GM19238 (cell line): ENCODE measurements at regions not wholly inside any gene's neighbourhood (a gene's known extent, or its start where the extent isn't known, plus 50 kb on each side); places are given as distances from the start of the nearest gene placed in this dataset.
"Not testable (repeated sequence)": the region's sequence is repeated elsewhere in the genome, so short reads cannot be mapped to it uniquely, and the experiment has no call there.

Experiments
- DNase-seq: peaks from one replicate; pipeline ENCODE4 v3.0.0; 2011; ENCODE audit warnings: low spot score; ENCODE audit not compliant: insufficient read length

DNA sequence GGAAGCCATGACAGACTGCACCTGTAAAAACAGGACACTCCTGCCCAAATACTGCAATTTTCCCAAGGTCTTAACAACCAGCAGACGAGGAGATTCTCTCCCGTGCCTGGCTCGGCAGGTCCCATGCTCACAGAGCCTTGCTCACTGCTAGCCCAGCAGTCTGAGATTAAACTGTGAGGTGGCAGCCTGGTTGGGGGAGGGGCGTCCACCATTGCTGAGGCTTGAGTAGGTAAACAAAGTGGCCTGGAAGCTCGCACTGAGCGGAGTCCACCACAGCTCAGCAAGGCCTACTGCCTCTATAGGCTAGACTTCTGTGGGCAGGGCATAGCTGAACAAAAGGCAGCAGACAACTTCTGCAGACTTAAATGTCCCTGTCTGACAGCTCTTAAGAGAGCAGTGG lies 80.3 kb downstream of the ANXA5 start:
- DNase-seq: not testable (repeated sequence)

DNA sequence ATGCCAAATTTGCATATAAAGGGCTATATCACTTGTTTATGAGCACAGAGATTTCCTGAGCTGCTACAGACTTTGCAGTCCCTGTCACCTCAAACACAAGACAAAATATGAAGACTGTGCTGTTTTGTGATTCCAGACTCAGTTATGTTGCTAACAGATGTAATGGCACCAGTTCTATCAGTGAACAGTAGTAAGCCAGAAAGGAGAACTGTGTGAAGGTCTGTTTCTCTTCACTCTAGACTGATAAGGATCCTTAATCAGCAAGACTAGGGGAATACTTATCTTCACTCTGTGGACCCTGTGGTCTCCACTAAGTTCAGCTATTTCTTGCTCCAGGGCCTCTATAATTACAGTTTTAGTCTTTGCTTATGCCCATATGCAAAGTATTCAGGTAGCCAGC lies 82.7 kb downstream of the ANXA5 start:
- DNase-seq: no peak

DNA sequence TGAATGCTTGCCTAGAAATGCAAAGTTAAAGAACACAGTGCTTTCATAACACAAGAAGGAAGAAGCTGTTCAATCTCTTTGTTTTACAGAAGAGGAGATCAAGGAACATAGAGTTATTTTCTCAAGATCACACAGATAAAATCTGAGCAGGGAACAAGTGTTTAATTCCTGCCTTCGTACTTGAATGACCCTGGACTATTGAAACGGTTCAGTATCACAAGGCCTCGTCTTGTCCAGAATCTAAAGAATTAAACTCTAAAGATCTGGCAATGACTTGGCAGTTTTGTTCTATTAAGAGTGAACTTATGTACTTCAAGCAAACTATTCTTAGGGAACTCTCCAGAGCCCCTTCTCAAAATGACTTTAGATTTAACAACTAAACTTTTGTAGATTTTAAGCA lies 97.7 kb downstream of the ANXA5 start:
- DNase-seq: no peak

DNA sequence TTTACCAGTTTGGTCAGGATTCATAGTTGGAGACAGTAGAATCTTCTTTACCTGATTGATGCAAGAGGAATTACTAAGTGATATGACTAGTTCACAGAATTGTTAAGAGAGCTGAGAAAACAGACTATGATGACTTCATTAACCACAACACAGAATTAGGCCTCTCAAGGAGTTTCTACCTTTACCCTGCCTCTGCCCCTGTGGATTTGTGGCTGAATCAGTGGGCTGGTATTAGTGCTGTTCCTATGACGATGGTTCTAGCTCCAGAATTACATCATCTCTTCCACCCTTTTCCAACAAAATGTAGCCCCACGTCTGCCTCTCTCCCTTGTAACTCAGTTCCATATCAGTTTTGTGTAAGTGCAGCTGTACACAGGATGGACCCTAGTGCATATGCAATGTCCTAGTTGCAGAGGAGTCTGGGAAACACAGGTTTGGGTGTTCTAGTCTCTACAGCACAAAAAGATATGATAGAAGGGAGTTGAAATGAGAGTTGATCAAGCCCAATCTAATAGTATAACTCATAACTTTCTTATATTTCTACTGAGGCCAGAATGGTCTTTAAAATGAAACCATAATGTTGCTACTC lies 99.3 kb downstream of the ANXA5 start:
- DNase-seq: no peak

DNA sequence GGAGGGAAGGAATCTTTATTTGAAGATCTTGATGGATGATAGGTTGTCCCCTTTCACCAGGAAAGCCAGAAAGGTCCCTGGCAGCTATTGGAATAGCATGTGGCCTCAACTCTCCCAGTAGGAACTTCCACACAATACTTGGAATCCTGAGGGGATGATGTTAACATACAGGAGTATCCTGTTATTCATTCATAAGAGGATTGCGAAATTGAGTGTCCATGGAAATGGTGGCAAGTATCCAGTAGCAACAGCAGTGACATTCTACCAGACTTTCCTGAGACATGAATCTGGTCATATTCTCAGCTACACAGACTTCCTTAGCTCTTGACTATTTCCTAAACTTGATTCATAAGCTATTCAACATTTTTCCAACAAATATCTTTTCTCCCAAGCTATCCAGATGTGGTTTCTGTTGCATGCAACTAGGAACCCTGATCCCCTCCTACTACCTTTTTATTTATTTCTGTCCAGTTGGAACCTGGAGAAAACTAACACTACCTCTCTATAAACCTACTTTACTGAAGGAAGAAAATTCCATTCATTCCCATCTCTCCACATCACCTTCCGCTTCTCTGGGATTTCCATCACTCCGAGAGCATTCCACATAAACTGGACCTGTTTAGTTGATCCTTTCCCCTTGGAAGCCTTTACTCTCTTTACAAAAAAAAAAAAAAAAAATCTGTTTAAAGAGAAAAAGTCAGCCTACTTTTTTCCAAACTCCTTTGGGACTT lies 101.8 kb downstream of the ANXA5 start:
- no peak for DNase-seq

DNA sequence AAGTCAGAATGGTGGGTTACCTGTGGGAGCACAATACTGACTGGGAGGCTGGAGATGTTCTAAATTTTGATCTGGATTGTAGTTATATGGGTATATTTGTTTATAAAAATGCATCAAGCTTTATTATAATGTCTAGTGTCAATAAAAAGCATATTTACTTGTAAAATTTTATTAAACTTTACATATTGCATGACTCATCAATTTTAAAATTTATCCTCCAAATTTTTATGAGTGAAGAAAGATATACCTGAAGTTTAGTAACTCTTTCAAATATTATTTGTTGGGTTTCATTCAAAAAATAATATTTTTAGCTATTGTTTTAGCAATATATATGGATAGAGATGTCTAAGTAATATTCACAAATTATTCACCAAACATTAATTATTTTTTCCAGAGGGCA lies 103.0 kb downstream of the ANXA5 start:
- DNase-seq: no peak

DNA sequence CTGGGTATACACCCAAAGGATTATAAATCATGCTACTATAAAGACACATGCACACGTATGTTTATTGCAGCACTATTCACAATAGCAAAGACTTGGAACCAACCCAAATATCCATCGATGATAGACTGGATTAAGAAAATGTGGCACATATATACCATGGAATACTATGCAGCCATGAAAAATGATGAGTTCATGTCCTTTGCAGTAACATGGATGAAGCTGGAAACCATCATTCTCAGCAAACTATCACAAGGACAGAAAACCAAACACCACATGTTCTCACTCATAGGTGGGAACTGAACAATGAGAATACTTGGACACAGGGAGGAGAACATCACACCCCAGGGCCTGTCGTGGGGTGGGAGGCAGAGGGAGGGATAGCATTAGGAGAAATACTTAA lies 104.5 kb downstream of the ANXA5 start:
- not testable (repeated sequence) for DNase-seq

DNA sequence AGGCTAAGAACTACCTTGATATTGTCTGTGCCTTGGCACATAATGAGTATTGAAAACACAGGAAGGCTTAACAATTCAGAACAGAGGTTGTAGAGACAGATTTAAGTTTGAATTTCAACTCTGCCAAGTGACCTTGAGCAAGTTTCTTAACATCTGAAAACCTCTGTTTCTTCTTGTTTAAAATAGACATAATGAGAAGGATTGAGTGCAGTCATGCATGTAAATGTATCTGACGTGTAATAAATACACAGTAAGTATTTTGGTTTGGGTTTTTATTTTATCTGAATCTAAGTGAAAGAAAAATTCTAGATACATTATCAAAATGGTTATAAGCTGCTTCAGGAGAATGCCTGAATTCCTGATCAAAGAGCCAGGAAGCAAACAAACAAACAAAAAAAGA lies 111.9 kb downstream of the ANXA5 start:
- DNase-seq: no peak

DNA sequence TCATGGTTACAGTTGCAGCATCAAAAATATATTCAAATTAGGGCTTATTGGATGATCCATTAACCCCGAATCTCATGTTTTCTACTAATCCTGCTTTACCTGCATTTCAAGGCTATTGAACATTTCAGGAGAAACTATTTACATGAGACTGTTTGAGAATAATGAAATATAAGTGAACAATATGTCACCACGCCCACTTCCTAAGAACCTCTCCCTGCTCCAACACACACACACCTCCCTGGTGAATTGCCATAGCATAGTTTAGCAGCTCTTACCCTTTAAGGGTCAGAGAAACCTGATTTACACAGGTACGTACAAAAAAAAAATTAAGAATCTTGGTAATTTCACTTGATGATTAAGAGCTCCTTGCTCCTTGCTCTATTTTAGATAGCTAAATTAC lies 113.4 kb downstream of the ANXA5 start:
- DNase-seq: no peak

DNA sequence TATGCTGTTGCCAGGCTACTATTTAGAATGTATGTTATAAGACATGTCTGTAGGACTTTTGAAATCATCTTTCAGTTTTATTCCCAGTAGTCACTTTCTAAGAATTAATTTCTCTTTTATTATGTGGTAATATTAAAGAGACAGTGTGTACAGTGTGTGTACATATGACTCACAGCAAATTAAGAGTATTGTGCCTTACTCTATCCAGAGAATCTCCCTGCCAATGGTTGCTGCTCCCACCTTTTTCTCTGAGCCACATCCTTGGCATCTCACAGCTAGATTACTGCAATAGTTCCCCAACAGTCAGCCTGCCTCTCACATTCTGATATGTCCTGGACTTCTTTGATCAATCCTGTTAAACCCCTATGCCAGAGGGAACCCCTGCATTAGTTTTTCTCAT lies 114.5 kb downstream of the ANXA5 start:
- DNase-seq: no peak

DNA sequence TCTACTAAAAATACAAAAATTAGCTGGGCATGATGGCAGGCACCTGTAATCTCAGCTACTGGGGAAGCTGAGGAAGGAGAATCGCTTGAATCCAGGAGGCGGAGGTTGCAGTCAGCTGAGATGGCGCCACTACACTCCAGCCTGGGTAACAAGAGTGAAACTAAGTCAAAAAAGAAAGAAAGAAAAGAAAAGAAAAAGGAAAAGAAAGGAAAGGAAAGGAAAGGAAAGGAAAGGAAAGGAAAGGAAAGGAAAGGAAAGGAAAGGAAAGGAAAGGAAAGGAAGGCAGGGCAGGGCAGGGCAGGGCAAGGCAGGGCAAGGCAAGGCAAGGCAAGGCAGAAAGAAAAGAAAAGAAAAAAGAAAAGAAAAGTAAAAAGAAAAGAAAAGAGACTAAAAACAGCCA lies 121.4 kb downstream of the ANXA5 start:
- not testable (repeated sequence) for DNase-seq

DNA sequence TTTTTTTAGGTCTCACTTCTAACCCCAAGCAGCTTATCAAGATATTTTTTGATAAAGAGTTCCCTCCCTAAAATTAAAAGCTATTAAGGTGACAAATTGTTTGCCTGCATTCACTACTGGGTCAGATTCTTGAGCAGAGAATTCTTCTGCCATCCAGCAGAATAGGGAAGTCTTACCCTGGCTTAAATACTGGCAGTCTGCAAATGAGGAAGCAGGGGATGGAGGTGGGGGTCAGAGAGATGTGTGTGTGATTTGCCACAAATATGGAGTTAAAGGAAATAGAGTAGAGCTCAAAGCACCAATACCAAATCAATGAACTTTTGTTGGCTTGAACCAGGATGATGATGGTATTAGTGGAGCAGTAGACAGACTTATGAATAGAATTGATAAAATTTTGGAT lies 122.2 kb downstream of the ANXA5 start:
- DNase-seq: no peak

DNA sequence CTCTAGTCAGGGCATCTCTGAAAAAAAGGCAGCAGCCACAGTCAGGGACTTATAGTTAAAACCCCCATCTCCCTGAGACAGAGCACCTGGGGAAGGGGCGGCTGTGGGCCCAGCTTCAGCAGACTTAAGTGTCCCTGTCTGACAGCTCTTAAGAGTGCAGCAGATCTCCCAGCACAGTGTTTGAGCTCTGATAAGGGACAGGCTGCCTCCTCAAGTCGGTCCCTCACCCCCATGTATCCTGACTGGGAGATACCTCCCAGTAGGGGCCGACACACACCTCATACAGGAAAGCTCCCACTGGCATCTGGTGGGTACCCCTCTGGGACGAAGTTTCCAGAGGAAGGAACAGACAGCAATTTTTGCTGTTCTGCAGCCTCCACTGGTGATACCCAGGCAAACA lies 129.0 kb downstream of the ANXA5 start:
- DNase-seq: no peak

DNA sequence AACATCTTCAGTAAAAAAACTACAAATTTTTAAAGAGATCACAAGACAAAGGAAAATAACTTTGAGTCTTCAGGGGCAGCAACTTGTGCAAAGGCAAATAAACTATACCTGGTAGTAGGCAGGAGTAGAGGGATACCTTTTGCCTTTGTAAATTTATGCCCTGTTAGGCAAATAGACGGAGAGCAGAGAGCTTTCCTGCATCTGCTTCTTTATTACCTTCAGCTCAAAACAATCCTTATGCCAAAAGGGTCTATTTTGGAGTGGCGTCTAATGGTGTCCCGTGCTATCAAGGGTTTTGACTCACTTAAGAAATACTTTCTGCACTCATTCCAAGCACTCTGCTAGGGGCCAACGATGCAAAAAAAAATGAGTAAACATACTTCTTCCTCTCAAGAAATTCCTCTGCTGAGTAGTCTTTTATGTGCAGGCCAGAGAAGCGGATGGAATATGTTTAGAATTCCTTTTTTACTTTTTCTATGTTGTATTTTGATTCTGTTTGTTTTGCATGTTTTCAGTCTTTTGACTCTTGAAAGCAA lies 131.9 kb downstream of the ANXA5 start:
- DNase-seq: no peak

DNA sequence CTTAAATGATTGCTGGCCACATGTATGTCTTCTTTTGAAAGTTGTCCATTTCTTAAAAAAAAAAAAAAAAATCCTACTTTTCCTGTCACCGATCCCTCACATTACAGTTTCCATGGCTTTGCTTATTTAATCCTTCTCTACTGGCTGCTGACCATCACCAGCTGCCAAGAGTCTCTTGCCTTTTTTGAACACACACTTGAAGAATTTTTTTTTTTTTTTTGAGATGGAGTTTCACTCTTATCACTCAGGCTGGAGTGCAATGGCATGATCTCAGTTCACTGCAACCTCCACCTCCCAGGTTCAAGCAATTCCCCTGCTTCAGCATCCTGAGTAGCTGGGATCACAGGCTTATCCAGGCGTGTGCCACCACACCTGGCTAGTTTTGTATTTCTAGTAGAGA lies 134.0 kb downstream of the ANXA5 start:
- DNase-seq: no peak

DNA sequence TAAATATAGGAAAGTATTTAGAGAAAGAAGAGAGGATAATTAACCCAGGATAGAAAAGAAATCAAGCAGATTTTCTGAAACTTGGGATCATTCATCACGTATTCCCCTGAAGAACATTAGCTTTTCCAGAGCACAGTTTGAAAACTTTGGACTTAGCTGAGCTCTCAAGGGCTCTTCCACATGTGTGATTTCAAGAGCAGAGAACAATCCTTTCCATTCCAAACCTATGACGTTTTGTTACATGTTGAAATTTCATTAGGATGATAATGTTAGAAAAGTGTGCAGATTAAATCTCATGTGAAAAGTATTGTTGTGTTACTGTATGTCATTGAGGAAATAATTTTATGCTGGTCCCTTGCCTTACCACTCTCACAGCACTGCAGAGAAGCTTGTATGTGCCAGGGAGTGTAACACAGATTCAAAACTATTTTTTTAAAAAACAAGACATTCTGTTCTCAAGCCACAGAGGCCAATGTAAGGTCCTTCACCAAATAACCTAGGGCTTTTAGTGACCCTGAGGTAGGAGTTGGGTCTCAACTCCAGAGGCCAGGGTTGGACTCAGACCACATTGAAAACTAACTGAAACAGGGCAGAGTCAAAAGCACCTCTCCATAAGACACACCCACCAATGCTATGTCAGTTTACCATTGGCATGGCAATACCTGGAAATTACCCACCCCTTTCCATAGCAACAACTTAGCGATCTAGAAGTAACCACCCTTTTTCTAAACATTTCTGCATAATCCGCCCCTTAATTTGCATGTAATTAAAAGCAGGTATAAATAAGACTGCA lies 141.3 kb downstream of the ANXA5 start:
- DNase-seq: no peak

DNA sequence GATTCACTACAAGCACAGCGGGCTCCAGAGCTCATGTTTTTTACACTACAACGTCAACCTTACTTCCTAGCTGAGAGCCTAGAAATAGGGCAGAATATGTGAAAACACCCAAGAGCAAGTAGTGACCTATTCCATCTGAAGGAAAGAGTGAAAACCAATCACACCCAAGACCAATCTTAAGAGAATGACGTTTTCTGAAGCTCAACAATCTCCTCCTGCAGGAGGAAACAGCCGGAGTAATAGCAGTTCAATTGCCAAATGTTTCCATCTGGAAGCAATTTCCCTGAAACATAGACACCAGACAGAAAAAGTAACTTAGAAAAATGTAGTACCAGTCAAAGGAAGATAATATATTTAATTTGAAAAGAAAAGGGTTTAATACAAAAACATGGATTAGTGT lies 142.4 kb downstream of the ANXA5 start:
- no peak for DNase-seq

DNA sequence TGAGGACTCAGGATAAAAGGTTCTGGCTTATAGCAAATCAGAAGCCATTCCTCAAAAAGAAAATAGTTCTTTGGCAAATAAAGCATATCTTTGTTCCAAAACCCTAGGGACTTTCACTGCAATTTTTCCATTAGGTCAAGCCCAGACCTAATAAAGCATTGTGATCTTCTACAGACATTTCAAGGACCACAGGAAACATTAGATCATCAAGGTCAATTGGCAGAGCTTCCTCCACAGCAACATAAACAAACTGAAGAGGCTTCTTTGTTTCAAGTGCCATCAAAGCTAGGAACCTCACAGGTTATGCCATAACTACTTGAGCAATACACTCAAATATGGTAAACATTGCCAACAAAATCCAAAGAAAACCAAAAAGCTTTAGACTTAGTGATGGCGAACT lies 144.9 kb downstream of the ANXA5 start:
- no peak for DNase-seq

DNA sequence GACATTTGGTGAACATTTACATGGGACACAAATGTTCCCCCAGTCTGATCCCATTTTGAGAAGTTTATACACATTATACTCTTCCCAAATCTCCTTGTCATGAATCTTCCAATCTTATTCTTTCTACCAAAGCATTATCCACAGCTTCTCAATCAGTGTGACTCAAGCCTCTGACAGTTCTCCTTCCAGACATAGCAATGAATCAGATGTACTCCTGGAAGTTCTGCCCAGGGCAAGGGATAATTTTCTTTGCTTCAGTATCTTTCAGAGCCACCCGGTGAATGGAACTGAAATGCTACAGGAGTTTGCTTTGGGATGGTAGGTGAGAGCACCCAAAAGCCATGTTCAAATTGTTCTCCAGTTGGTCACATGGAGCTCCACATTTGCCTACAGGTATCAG lies 145.5 kb downstream of the ANXA5 start:
- DNase-seq: no peak

DNA sequence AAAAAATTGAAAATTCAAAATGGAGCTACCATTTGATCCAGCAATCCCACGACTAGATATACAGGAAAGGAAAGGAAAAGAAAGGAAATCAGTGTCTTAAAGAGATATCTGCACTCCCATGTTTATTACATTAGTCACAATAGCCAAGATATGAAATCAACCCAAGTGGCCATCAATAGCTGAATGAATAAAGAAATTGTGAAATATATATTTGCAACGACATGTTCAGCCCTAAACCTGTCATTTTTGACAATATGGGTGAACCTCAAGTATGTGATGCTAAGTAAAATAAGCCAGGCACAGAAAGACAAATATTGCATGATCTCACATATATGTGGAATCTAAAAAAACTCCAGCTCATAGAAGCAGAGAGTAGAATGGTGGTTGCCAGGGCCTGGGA lies 155.1 kb downstream of the ANXA5 start:
- DNase-seq: no peak

DNA sequence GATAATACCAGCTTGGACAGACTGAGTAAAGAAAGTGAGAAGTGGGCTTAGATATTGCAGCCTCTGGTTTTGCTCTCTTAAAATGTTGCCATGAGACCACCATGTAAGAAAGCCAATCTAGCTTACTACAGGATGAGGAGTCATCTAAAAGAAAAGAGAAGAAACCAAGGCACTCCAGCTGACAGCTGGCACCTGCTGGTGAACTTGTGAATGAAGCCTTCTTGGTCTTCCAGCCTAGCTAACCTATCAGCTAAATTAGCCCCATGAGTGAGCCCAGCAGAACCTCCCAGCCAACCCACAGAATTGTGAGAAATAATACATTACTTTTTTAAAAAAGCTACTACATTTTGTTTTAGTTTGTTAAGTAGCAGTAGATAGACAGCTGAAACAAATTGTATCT lies 154.5 kb upstream of the QRFPR start:
- no peak for DNase-seq

DNA sequence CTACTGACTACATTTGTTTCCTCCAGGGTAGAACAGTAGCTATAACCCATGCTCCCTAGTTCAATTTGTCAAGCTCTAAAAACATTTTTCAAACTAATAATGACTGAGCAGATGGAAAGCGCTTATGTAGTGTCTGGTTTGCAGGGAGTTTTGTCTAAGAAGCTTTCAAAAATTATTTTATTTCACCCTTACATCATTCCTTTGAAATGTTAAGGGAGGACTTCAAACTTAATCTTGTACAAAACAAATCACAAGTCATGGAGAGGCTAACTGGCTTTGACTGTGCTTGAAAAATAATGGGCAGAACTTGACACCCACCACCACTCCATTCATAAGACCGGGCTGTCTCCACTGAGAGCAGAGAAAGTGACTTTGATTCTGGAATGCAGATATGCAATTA lies 153.4 kb upstream of the QRFPR start:
- DNase-seq: no peak
